Breast epithelium (tissue), 4 donors: ENCODE measurements at regions not wholly inside any gene's neighbourhood (a gene's known extent, or its start where the extent isn't known, plus 50 kb on each side); places are given as distances from the start of the nearest gene placed in this dataset.
A peak's percentile ranks its signal among the peaks of the same experiment; 100 is the strongest.
"Not testable (repeated sequence)": the region's sequence is repeated elsewhere in the genome, so short reads cannot be mapped to it uniquely, and the experiment has no call there.

ENCODE experiments used
- DNase-seq, 2 donors: peaks; one replicate each; pipeline ENCODE4 v3.0.0-alpha.2; 2019; ENCODE audit warnings: low spot score in 2 of 2
- H3K27ac ChIP-seq, 2 donors: fragments of 200-600 bp; sonication (generic) in 1 of 2; one replicate each; pipeline ENCODE4 v1.5.1; 2016 to 2019; ENCODE audit warnings: mild to moderate bottlenecking in 1 of 2
- H3K27me3 ChIP-seq, 2 donors: fragments of 200-600 bp; sonication (generic) in 1 of 2; one replicate each; pipeline versions ENCODE4 v1.5.1 to v1.6.0; 2017 to 2019; ENCODE audit warnings: control low read depth in 1 of 2, mild to moderate bottlenecking in 1 of 2
- H3K36me3 ChIP-seq: fragments of 200-600 bp; one replicate; pipeline ENCODE4 v1.5.1; 2019
- H3K4me1 ChIP-seq, 2 donors: fragments of 200-600 bp; sonication (generic); one replicate each; pipeline ENCODE4 v1.5.1; 2016 to 2019; ENCODE audit warnings: control low read depth in 1 of 2
- H3K4me3 ChIP-seq, 3 donors: fragments of 200-600 bp; sonication (generic); 1 replicate in 2 of 3; 2 replicates in 1 of 3; pipeline ENCODE4 v1.5.1; 2016 to 2019; ENCODE audit warnings: mild to moderate bottlenecking in 3 of 3, moderate library complexity in 2 of 3
- H3K9me3 ChIP-seq, 2 donors: fragments of 200-600 bp; sonication (generic) in 1 of 2; one replicate each; pipeline ENCODE4 v1.5.1; 2016 to 2019; ENCODE audit warnings: control low read depth in 1 of 2
- POLR2A ChIP-seq: fragments of 450-650 bp; IDR thresholded peaks from one replicate; pipeline ENCODE4 v1.6.1; 2016; ENCODE audit warnings: antibody characterized with exemption, mild to moderate bottlenecking, moderate library complexity
- POLR2AphosphoS5 ChIP-seq, 3 donors: sonication (generic); formaldehyde crosslinking; IDR thresholded peaks; one replicate each; pipeline ENCODE4 v1.6.1; 2017; ENCODE audit warnings: antibody characterized with exemption in 3 of 3
- intact Hi-C: fragments of 100-400 bp; cut with DNase I; formaldehyde crosslinking; loops from one replicate; pipeline ENCODE4 v1.15.1; 2023; ENCODE audit warnings: low total_unique reads
- TF ChIP-seq, protein P1 (sequence below), 3 donors: fragments of 450-650 bp; IDR thresholded peaks; one replicate each; pipeline ENCODE4 v1.5.1; 2016 to 2017; ENCODE audit warnings: antibody characterized with exemption in 3 of 3, mild to moderate bottlenecking in 3 of 3, moderate library complexity in 3 of 3

DNA sequence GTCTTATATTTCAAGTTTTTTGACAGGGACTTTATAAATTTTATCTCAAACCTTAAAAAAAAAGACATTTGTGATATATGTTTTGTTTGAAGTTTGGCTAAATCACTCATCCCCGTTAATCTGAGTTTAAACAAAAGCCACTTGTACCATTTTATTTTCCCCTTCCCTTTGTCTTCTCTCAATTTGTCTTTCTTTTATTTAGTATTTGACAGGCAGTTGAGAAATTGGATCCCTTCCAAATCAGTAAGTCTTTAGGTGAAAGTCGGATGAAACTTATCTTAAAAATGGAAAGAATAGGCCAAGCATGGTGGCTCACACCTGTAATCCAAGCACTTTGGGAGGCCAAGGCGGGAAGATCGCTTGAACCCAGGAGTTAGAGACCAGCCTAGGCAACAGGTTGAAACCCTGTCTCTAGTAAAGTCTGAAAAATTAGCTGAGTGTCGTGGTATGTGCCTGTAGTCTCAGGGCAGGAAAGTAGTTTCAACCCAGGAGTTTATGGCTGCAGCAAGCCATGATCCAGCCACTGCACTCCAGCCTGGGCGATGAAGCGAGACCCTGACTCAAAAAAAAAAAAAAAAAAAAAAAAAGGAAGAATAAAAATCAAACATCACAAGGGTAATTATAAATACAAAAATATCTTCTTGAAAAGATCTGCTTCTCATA lies 394.6 kb upstream of the TPM1 start:
- no peak for TF ChIP-seq POLR2AphosphoS5 (IDR thresholded peaks at IDR 0.05)
- no peak for TF ChIP-seq POLR2A
- TF ChIP-seq, protein P1, sequence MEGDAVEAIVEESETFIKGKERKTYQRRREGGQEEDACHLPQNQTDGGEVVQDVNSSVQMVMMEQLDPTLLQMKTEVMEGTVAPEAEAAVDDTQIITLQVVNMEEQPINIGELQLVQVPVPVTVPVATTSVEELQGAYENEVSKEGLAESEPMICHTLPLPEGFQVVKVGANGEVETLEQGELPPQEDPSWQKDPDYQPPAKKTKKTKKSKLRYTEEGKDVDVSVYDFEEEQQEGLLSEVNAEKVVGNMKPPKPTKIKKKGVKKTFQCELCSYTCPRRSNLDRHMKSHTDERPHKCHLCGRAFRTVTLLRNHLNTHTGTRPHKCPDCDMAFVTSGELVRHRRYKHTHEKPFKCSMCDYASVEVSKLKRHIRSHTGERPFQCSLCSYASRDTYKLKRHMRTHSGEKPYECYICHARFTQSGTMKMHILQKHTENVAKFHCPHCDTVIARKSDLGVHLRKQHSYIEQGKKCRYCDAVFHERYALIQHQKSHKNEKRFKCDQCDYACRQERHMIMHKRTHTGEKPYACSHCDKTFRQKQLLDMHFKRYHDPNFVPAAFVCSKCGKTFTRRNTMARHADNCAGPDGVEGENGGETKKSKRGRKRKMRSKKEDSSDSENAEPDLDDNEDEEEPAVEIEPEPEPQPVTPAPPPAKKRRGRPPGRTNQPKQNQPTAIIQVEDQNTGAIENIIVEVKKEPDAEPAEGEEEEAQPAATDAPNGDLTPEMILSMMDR (IDR thresholded peaks at IDR 0.05): no peak
- DNase-seq: no peak
- H3K9me3 ChIP-seq: no peaks in the 10 kb centered on the region
- H3K4me3 ChIP-seq: no peak overlapping the region
- no peaks in the 10 kb centered on the region for H3K27me3 ChIP-seq
- no peak overlapping the region for H3K27ac ChIP-seq
- intact Hi-C loops: no loop called here
- H3K4me1 ChIP-seq: no peaks in the 10 kb centered on the region
- H3K36me3 ChIP-seq: no peaks in the 10 kb centered on the region

DNA sequence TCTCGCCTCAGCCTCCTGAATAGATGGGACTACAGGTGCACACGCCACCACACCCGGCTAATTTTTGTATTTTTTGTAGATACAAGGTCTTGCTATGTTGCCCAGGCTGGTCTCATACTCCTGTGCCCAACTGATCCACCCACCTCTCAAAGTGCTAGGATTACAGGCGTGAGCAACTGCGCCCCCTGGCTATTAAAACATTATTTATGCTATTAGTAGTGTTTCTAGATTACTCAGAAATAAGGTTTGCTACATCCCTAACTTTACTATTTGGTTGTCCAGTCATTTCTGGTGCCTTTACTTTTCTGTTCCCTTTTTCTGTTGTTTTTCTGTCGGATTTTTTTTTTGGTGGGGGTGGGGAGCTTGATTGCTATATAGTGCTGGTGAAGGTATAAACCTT lies 393.6 kb upstream of the TPM1 start:
- no peak for DNase-seq
- Histone ChIP-seq H3K36me3 (no peaks in the 10 kb centered on the region), H3K4me3 (no peak overlapping the region), H3K27ac (no peak overlapping the region), H3K27me3 (no peaks in the 10 kb centered on the region), H3K4me1 (no peaks in the 10 kb centered on the region), H3K9me3 (no peaks in the 10 kb centered on the region)
- TF ChIP-seq, protein P1 (IDR thresholded peaks at IDR 0.05): peak in 1 of 3 donors; percentile 17
- TF ChIP-seq POLR2A (no peak), POLR2AphosphoS5 (IDR thresholded peaks at IDR 0.05) (no peak)
- intact Hi-C loops: no loop called here

DNA sequence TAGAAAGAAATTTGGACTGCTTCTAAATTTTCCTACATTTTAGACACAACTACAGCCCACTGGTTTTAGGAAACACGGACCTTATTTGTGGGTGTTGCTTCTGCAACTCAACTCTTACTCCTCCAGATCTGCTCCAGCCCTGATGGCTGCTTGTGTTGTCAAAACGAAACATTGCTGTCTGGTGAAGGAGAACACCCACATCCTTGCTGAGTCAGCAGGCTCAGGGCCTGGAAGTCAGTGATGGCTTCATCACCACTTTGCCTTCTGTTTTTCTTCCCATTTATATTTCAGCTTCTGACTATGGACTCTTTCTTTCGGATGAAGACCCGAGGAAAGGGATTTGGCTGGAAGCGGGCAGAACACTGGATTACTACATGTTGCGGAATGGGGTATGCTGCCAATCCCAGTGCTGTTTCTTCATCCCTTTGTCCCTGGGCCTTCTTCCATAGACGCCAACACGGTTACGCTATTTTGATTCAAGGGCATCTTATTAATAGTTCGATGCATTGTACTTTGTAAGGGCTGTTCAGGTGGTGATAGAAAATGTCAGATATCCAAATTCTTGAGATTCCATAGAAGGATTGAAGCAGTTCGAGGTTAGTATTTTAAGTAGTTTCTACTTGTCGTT lies 392.6 kb upstream of the TPM1 start:
- no peak for TF ChIP-seq POLR2AphosphoS5 (IDR thresholded peaks at IDR 0.05)
- TF ChIP-seq POLR2A: no peak
- TF ChIP-seq, protein P1 (IDR thresholded peaks at IDR 0.05): no peak
- Histone ChIP-seq H3K4me1 (no peaks in the 10 kb centered on the region), H3K9me3 (no peaks in the 10 kb centered on the region), H3K27ac (no peak overlapping the region), H3K27me3 (no peaks in the 10 kb centered on the region), H3K4me3 (no peak overlapping the region), H3K36me3 (no peaks in the 10 kb centered on the region)
- intact Hi-C loops: no loop called here
- no peak for DNase-seq

DNA sequence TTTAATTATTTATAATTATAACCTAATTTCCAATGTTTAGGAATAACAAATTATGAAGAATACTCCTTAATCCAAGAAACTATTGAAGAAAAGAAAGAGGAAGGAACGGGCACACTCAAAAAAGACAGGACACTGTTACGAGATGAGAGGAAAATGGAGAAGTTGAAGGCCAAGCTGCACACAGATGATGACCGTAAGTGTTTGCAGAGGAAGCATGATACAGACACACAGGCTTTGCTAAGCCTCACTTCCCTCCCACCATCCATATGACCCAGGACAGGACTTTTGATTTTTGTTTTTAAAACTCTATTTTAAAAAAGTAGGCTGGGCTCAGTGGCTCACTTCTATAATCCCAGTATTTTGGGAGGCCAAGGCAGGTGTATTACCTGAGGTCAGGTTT lies 389.4 kb upstream of the TPM1 start:
- intact Hi-C loops: no loop called here
- H3K27me3 ChIP-seq: no peaks in the 10 kb centered on the region
- no peaks in the 10 kb centered on the region for H3K4me1 ChIP-seq
- no peak overlapping the region for H3K4me3 ChIP-seq
- DNase-seq: no peak
- TF ChIP-seq, protein P1 (IDR thresholded peaks at IDR 0.05): no peak
- no peak for TF ChIP-seq POLR2AphosphoS5 (IDR thresholded peaks at IDR 0.05)
- no peak for TF ChIP-seq POLR2A
- no peak overlapping the region for H3K27ac ChIP-seq
- H3K9me3 ChIP-seq: no peaks in the 10 kb centered on the region
- no peaks in the 10 kb centered on the region for H3K36me3 ChIP-seq

DNA sequence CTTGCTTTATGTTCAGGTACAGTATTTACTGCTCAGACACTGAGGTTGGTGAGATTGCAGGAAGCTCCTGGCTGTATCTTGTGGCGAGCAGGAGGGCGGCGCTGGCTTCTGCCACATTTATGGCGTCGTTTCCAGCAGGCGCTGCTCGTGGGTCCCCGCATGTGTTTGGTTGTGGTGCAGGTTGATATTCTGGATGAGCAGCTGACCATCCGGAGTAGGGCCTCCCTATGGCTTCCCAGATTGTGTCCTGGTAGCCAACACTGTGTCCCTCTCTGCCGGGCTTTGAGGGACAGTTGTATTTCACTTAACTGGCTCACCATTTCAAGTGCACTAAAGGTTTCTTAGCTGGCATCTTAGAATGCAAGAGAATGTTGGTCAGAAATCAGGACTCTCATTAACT lies 386.5 kb upstream of the TPM1 start:
- H3K4me3 ChIP-seq: no peak overlapping the region
- H3K27ac ChIP-seq: no peak overlapping the region
- H3K36me3 ChIP-seq: no peaks in the 10 kb centered on the region
- no peaks in the 10 kb centered on the region for H3K9me3 ChIP-seq
- TF ChIP-seq POLR2AphosphoS5 (IDR thresholded peaks at IDR 0.05) (no peak), POLR2A (no peak)
- TF ChIP-seq, protein P1 (IDR thresholded peaks at IDR 0.05): no peak
- intact Hi-C loops: no loop called here
- no peaks in the 10 kb centered on the region for H3K27me3 ChIP-seq
- no peaks in the 10 kb centered on the region for H3K4me1 ChIP-seq
- no peak for DNase-seq

DNA sequence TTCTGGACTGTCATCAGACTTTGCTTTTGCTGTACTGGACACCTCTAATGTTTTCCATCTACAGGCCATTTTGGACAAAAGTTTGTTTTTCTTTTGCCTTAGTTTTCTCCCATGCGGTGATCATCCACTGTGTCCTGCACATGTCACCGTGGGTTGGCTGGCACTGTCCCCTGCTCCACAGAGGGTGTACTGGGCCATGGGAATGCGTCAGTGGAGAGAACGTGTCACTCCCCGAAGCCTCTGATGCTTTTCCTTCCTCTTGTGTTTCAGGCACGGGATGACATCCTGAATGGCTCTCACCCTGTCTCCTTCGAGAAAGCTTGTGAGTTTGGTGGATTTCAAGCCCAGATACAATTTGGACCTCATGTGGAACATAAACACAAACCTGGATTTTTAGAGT lies 385.0 kb upstream of the TPM1 start:
- H3K4me1 ChIP-seq, H3K4me3 ChIP-seq, H3K36me3 ChIP-seq, H3K9me3 ChIP-seq, H3K27me3 ChIP-seq, H3K27ac ChIP-seq, intact Hi-C loops, DNase-seq: not testable (repeated sequence)
